HepG2 (cell line): ENCODE measurements at regions not wholly inside any gene's neighbourhood (a gene's known extent, or its start where the extent isn't known, plus 50 kb on each side); places are given as distances from the start of the nearest gene placed in this dataset.

Experiments
- ATAC-seq: fragments of 200-7000 bp; cut with Tn5 transposase; 3 replicates; pipeline ENCODE4 v1.9.1; 2020; ENCODE audit warnings: mild to moderate bottlenecking, moderate library complexity
- BruUV-seq: library from RNA; stranded (reverse); fragments of 400-500 nt; replicated peaks from 2 replicates; lab custom pipeline; 2021; lab: Mats Ljungman, UMichigan
- CTCF ChIA-PET: fragments of 300-600 bp; formaldehyde crosslinking; extraction: SDS; loops from one replicate; lab custom pipeline; 2021; ENCODE audit warnings: low total read pairs, inconsistent platforms, low intra/inter-chr PET ratio; lab: Yijun Ruan, JAX
- POLR2A ChIA-PET: fragments of 350-600 bp; sonication (Branson Sonifier 250); formaldehyde crosslinking; loops from one replicate; lab custom pipeline; 2020; ENCODE audit warnings: antibody characterized with exemption, inconsistent platforms; lab: Yijun Ruan, JAX
- DNase-seq: peaks from one replicate; pipeline ENCODE4 v3.0.0-alpha.2; 2015; ENCODE audit warnings: low spot score
- FAIRE-seq: peaks from 3 replicates; lab custom pipeline; 2011; peaks lifted over from hg19 to GRCh38; lab: Jason Lieb, UNC
- H2AFZ ChIP-seq: one replicate; pipeline ENCODE4 v1.6.1; 2011; ENCODE audit warnings: low read length, inconsistent platforms
- H3K27ac ChIP-seq: fragments of 300-600 bp; 3 replicates; pipeline ENCODE4 v1.8.0; 2011; ENCODE audit warnings: mixed run types, mild to moderate bottlenecking, mixed read lengths, low read length, inconsistent platforms; ENCODE audit not compliant: insufficient read depth; ENCODE audit errors: extremely low read length
- H3K27me3 ChIP-seq, 2 experiments: fragments of 200-600 bp in 1 of 2; 2 replicates in 1 of 2; 3 replicates in 1 of 2; pipeline versions ENCODE4 v1.6.0 to v1.8.0; 2011; ENCODE audit warnings: low read length in 2 of 2, mild to moderate bottlenecking in 2 of 2, moderate library complexity in 2 of 2, inconsistent platforms in 1 of 2; ENCODE audit not compliant: insufficient read depth in 2 of 2, control insufficient read depth in 1 of 2
- H3K36me3 ChIP-seq, 2 experiments: fragments of 200-600 bp in 1 of 2; replicated peaks in 1 of 2; 2 replicates in 1 of 2; 3 replicates in 1 of 2; pipeline versions ENCODE4 v1.5.1 to v1.8.0; 2011; ENCODE audit warnings: low read length in 2 of 2, inconsistent platforms in 1 of 2; ENCODE audit not compliant: insufficient read depth in 2 of 2, control insufficient read depth in 1 of 2
- H3K4me1 ChIP-seq: 2 replicates; pipeline ENCODE4 v1.5.1; 2012; ENCODE audit warnings: low read length, inconsistent platforms; ENCODE audit not compliant: insufficient read depth
- H3K4me2 ChIP-seq: 2 replicates; pipeline ENCODE4 v1.6.0; 2011; ENCODE audit warnings: low read depth, low read length, inconsistent platforms
- H3K4me3 ChIP-seq, 3 experiments: fragments of 200-600 bp in 1 of 3; sonication (generic), shearing (Covaris generic) in 1 of 3; replicated peaks in 1 of 3; 2 replicates each; pipeline ENCODE4 v1.5.1; 2011 to 2016; ENCODE audit warnings: low read length in 3 of 3, inconsistent platforms in 2 of 3, low read depth in 2 of 3, mild to moderate bottlenecking in 2 of 3, control low read depth in 1 of 3, mixed read lengths in 1 of 3; ENCODE audit not compliant: insufficient read depth in 1 of 3
- H3K79me2 ChIP-seq: one replicate; pipeline ENCODE4 v1.6.1; 2011; ENCODE audit warnings: low read length, inconsistent platforms; ENCODE audit not compliant: insufficient read depth
- H3K9ac ChIP-seq: 2 replicates; pipeline ENCODE4 v1.6.0; 2011; ENCODE audit warnings: mild to moderate bottlenecking, low read depth, low read length, inconsistent platforms; ENCODE audit not compliant: insufficient read depth
- H3K9me3 ChIP-seq: 2 replicates; pipeline ENCODE4 v1.5.1; 2012; ENCODE audit warnings: mild to moderate bottlenecking, low read length
- H4K20me1 ChIP-seq: 2 replicates; pipeline ENCODE4 v1.6.0; 2011; ENCODE audit warnings: inconsistent platforms, mild to moderate bottlenecking, low read length, moderate library complexity; ENCODE audit not compliant: insufficient read depth
- HMGA1 ChIP-seq: sonication (generic); formaldehyde crosslinking; conservative IDR thresholded peaks from 2 replicates; pipeline ENCODE4 v1.4.0; 2020; ENCODE audit warnings: missing genetic modification reagents
- MIER2 ChIP-seq: IDR thresholded peaks from 2 replicates; pipeline ENCODE4 v1.6.1; 2016; ENCODE audit warnings: missing biosample characterization, missing genetic modification reagents
- MYC ChIP-seq: sonication (generic); formaldehyde crosslinking; IDR thresholded peaks from 2 replicates; pipeline ENCODE4 v1.9.0; 2021; ENCODE audit warnings: missing genetic modification reagents, borderline replicate concordance
- RCOR2 ChIP-seq: IDR thresholded peaks from 2 replicates; pipeline ENCODE4 v1.6.1; 2016; ENCODE audit warnings: missing biosample characterization, missing genetic modification reagents
- SP2 ChIP-seq: sonication (generic); formaldehyde crosslinking; IDR thresholded peaks from 2 replicates; pipeline ENCODE4 v1.5.1; 2020; ENCODE audit warnings: mild to moderate bottlenecking, missing genetic modification reagents
- TCF7 ChIP-seq: sonication (generic); IDR thresholded peaks from 2 replicates; pipeline ENCODE4 v1.6.1; 2016; ENCODE audit warnings: antibody characterized with exemption, low read depth
- ZBTB46 ChIP-seq: sonication (generic); formaldehyde crosslinking; IDR thresholded peaks from 2 replicates; pipeline ENCODE4 v1.4.0; 2020; ENCODE audit warnings: mild to moderate bottlenecking, missing genetic modification reagents, borderline replicate concordance
- ZIK1 ChIP-seq: sonication (generic); formaldehyde crosslinking; IDR thresholded peaks from 2 replicates; pipeline ENCODE4 v1.5.0; 2020; ENCODE audit warnings: mild to moderate bottlenecking, low read depth, missing genetic modification reagents, borderline replicate concordance
- WGBS: methylation state at CpG from one replicate; pipeline ENCODE4 v1.1.6; 2017; ENCODE audit warnings: low lambda C conversion rate; 5-methylcytosine and 5-hydroxymethylcytosine counted together
- in situ Hi-C: cut with HindIII; loops from 2 replicates; pipeline ENCODE4 v1.10.0; 2017; ENCODE audit warnings: low pct_unique_long_range_greater_than_20kb; ENCODE audit not compliant: extremely low pct_ligation_motif_present
- intact Hi-C: fragments of 100-400 bp; cut with micrococcal nuclease; formaldehyde crosslinking; loops from one replicate; pipeline ENCODE4 v1.10.0; 2022; ENCODE audit not compliant: unreplicated experiment
- TF ChIP-seq, protein P1 (sequence below): IDR thresholded peaks from 2 replicates; pipeline ENCODE4 v1.6.1; 2016; ENCODE audit warnings: mild to moderate bottlenecking
- TF ChIP-seq, protein P2 (sequence below): sonication (generic); formaldehyde crosslinking; conservative IDR thresholded peaks from 2 replicates; pipeline ENCODE4 v1.4.0; 2020; ENCODE audit warnings: missing genetic modification reagents

DNA sequence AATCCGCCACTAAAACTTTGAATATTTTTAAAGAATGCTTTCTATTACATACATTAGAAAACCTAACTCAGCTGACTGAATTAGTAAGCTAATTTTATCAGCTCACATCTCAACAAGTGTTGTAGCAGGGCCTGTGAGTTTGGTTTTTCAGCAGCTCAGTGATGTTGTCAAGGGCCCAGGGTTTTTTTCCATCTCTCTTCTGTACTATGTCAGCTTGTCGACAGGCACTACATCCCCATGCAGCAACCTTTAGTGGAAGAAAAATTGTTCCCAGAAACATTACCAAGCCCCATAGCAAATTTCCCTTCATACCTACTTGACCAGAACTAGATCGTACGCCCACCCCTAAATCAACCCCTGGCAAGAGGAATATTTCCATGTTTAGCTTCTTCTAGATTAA is 170.3 kb upstream of the TNFAIP3 start:
- Histone ChIP-seq H3K27me3 (no peaks in the 10 kb centered on the region), H3K79me2 (no peaks in the 10 kb centered on the region), H3K4me3 (no peak overlapping the region; a peak in 1 of 6 replicates), H3K9me3 (no peaks in the 10 kb centered on the region), H3K36me3 (no peaks in the 10 kb centered on the region), H2AFZ (no peak overlapping the region), H3K27ac (no peak overlapping the region), H4K20me1 (no peaks in the 10 kb centered on the region), H3K4me1 (peaks cover 84% of the 10 kb centered on the region), H3K9ac (no peak overlapping the region), H3K4me2 (peak overlapping the region; percentile 76; the same call in 1 of the 2 replicates)
- TF ChIP-seq ZBTB46 (CRISPR knock-in tag) (no peak), MYC (CRISPR knock-in tag) (0 out of 2 replicates have a peak, but pooled peaks have one; percentile 1)
- in situ Hi-C loops (no loop called here), intact Hi-C loops (loop anchor here (1.0 kb wide), 1 partner anchor 36 kb away; no protein-coding TSS in a partner anchor)
- POLR2A ChIA-PET = interaction anchor here (0.9 to 2.0 kb wide), 6 partner anchors 9 to 339 kb away, joined by 3 to 11 read pairs (median 3); partner anchors contain the start of gene TNFAIP3
- CTCF ChIA-PET = interaction anchor here (1.5 to 1.8 kb wide), 2 partner anchors 55 to 171 kb away, joined by 4 to 5 read pairs; partner anchors contain the start of gene TNFAIP3
- 98% methylated on average over 4 of the region's 4 CpGs for WGBS
- FAIRE-seq (no peak), DNase-seq (no peak), ATAC-seq (no peak)
- BruUV-seq = no TSS peak

DNA sequence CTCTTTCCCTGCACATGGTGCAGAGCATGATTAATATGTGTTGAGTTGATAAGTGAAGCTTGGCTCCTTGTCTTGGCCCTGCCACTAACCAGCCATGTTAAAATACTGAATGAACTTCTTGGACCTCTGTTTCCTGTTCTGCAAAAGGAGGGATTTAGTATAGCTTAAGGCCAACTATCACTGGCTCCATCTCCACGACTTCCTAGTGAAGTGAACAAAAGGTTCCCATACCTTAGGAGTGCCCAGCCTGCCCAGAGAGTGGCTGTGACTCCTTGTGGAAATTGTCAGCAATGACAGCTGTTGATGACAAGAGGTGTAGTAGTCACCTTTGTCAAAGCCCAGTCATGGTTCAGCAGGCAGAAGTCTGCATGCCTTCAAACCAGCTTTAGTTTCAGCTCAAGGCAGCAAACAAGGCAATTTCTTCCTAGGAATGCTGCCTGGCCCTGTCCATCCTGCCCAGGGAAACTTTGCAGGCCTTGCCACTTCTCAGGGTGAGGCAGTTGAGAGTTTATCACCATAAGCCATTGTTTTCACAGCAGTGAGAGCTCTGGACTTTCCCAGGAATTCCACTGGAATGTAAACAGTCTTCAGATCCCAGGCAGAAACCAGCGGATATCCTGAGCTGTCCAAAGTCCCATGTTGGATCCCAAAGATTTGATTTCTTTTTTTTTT is 169.7 kb upstream of the TNFAIP3 start:
- peak overlapping the region; percentile 66 for H3K27ac ChIP-seq
- H3K79me2 ChIP-seq = no peaks in the 10 kb centered on the region
- peak overlapping the region; percentile 61 for H2AFZ ChIP-seq
- peak overlapping the region in 1 of 3 experiments; percentile 8; a peak in 1 of 6 replicates for H3K4me3 ChIP-seq
- FAIRE-seq (peak; percentile 99), DNase-seq (peak; percentile 94), ATAC-seq (peak; percentile 96)
- intact Hi-C loops (loop anchor here (1.0 kb wide), 1 partner anchor 37 kb away; no protein-coding TSS in a partner anchor), in situ Hi-C loops (no loop called here)
- ChIA-PET CTCF (interaction anchor here (0.7 to 1.8 kb wide), 3 partner anchors 56 to 174 kb away, joined by 3 to 5 read pairs (median 4); partner anchors contain the start of gene TNFAIP3), POLR2A (interaction anchor here (0.8 to 2.0 kb wide), 7 partner anchors 8 to 340 kb away, joined by 3 to 11 read pairs (median 3); partner anchors contain the start of gene TNFAIP3)
- peaks cover 90% of the 10 kb centered on the region for H3K4me1 ChIP-seq
- H3K9me3 ChIP-seq = no peaks in the 10 kb centered on the region
- H3K9ac ChIP-seq = peak overlapping the region; percentile 23; the same call in 1 of the 2 replicates
- H4K20me1 ChIP-seq = no peaks in the 10 kb centered on the region
- peak overlapping the region; percentile 76 for H3K4me2 ChIP-seq
- no peaks in the 10 kb centered on the region for H3K36me3 ChIP-seq
- BruUV-seq = no TSS peak
- 6% methylated on average over 2 of the region's 2 CpGs for WGBS
- no peaks in the 10 kb centered on the region for H3K27me3 ChIP-seq
- TF ChIP-seq MIER2 (CRISPR knock-in tag) = peak; percentile 86; the same call in 1 of the 2 replicates
- TF ChIP-seq, protein P1, sequence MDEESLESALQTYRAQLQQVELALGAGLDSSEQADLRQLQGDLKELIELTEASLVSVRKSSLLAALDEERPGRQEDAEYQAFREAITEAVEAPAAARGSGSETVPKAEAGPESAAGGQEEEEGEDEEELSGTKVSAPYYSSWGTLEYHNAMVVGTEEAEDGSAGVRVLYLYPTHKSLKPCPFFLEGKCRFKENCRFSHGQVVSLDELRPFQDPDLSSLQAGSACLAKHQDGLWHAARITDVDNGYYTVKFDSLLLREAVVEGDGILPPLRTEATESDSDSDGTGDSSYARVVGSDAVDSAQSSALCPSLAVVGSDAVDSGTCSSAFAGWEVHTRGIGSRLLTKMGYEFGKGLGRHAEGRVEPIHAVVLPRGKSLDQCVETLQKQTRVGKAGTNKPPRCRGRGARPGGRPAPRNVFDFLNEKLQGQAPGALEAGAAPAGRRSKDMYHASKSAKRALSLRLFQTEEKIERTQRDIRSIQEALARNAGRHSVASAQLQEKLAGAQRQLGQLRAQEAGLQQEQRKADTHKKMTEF (CRISPR knock-in tag) = peak; percentile 93
- TF ChIP-seq HMGA1 (CRISPR knock-in tag) = no peak
- TF ChIP-seq TCF7 = peak; percentile 73
- TF ChIP-seq SP2 (CRISPR knock-in tag) = no peak
- peak; percentile 90 for TF ChIP-seq RCOR2
- TF ChIP-seq ZIK1 = peak; percentile 85; the same call in 1 of the 2 replicates
- TF ChIP-seq, protein P2, sequence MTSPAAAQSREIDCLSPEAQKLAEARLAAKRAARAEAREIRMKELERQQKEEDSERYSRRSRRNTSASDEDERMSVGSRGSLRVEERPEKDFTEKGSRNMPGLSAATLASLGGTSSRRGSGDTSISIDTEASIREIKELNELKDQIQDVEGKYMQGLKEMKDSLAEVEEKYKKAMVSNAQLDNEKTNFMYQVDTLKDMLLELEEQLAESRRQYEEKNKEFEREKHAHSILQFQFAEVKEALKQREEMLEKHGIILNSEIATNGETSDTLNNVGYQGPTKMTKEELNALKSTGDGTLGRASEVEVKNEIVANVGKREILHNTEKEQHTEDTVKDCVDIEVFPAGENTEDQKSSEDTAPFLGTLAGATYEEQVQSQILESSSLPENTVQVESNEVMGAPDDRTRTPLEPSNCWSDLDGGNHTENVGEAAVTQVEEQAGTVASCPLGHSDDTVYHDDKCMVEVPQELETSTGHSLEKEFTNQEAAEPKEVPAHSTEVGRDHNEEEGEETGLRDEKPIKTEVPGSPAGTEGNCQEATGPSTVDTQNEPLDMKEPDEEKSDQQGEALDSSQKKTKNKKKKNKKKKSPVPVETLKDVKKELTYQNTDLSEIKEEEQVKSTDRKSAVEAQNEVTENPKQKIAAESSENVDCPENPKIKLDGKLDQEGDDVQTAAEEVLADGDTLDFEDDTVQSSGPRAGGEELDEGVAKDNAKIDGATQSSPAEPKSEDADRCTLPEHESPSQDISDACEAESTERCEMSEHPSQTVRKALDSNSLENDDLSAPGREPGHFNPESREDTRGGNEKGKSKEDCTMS (CRISPR knock-in tag) = no peak
